Fibroblast of lung (primary cell): ENCODE measurements at regions not wholly inside any gene's neighbourhood (a gene's known extent, or its start where the extent isn't known, plus 50 kb on each side); places are given as distances from the start of the nearest gene placed in this dataset.

Experiments
- CTCF ChIP-seq, 2 donors: IDR thresholded peaks in 1 of 2; conservative IDR thresholded peaks in 1 of 2; 1 replicate in 1 of 2; 2 replicates in 1 of 2; pipeline ENCODE4 v1.5.1; 2011 to 2012; ENCODE audit warnings: low read length in 2 of 2, control low read depth in 1 of 2, inconsistent platforms in 1 of 2, low read depth in 1 of 2, mild to moderate bottlenecking in 1 of 2
- EZH2 ChIP-seq: IDR thresholded peaks from 2 replicates; pipeline ENCODE4 v1.5.1; 2012; ENCODE audit warnings: low read length, control low read depth, mild to moderate bottlenecking; ENCODE audit errors: missing control alignments

GRCh38 chr7:111647881-111648280, 85.6 kb upstream of the IMMP2L start:
- TF ChIP-seq CTCF (conservative IDR thresholded peaks at IDR 0.05 in 1 of 2, IDR thresholded peaks at IDR 0.05 in 1 of 2; ENCODE audit: low read depth in 1 of 2, low read length in 2 of 2) = no peak
- TF ChIP-seq EZH2 = no peak
